ENCODE measurements at regions not wholly inside any gene's neighbourhood (a gene's known extent, or its start where the extent isn't known, plus 50 kb on each side); places are given as distances from the start of the nearest gene placed in this dataset.
"Not testable (repeated sequence)": the region's sequence is repeated elsewhere in the genome, so short reads cannot be mapped to it uniquely, and the experiment has no call there.

DNA sequence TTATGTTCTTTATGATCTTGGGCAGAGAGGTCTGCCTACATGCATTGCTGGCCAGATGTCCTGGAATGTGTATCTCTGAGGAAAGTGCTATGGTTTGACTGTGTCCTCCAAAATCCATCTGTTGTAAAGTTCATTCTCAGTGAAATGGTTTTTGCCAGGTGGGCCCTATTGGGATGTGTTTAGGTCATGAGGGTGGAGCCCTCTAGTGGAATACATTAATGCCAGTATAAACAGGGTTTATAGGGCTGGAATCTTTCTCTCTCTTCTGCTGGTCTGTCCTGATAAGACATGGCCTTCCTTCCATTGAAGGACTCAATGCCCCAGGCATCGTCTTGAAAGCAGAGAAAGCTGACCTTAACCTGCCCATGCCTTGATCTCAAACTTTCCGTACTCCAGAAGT lies 258.5 kb downstream of the RPIA start:
- DNase-seq, result peak; percentile 49
- Histone ChIP-seq H3K4me3 (ENCODE audit: insufficient read depth, low read depth, low read length) (no peak overlapping the region), H3K27me3 (ENCODE audit: control insufficient read depth, insufficient read depth, low read length) (no peaks in the 10 kb centered on the region), H3K36me3 (replicated peaks; ENCODE audit: control insufficient read depth, insufficient read depth, low read length) (no peaks in the 10 kb centered on the region)

GRCh38 chr2:88955607-88956006 lies 264.1 kb downstream of the RPIA start:
- no peaks in the 10 kb centered on the region for H3K27me3 ChIP-seq (ENCODE audit: control insufficient read depth, insufficient read depth, low read length)
- DNase-seq, result no peak
- H3K36me3 ChIP-seq (replicated peaks; ENCODE audit: control insufficient read depth, insufficient read depth, low read length), result no peaks in the 10 kb centered on the region
- no peak overlapping the region for H3K4me3 ChIP-seq (ENCODE audit: insufficient read depth, low read depth, low read length)

- H3K4me3 ChIP-seq (ENCODE audit: insufficient read depth, low read depth, low read length), result no peak overlapping the region
- H3K36me3 ChIP-seq (replicated peaks; ENCODE audit: control insufficient read depth, insufficient read depth, low read length), result no peaks in the 10 kb centered on the region
- no peaks in the 10 kb centered on the region for H3K27me3 ChIP-seq (ENCODE audit: control insufficient read depth, insufficient read depth, low read length)
- peak; percentile 34 for DNase-seq
Observed at GRCh38 chr2:88959480-88960204, 268.2 kb downstream of the RPIA start.

- H3K27me3 ChIP-seq (ENCODE audit: control insufficient read depth, insufficient read depth, low read length); H3K36me3 ChIP-seq (replicated peaks; ENCODE audit: control insufficient read depth, insufficient read depth, low read length): not testable (repeated sequence)
- DNase-seq, result peak; percentile 24
Observed at GRCh38 chr2:88961323-88961722, 269.9 kb downstream of the RPIA start.

DNA sequence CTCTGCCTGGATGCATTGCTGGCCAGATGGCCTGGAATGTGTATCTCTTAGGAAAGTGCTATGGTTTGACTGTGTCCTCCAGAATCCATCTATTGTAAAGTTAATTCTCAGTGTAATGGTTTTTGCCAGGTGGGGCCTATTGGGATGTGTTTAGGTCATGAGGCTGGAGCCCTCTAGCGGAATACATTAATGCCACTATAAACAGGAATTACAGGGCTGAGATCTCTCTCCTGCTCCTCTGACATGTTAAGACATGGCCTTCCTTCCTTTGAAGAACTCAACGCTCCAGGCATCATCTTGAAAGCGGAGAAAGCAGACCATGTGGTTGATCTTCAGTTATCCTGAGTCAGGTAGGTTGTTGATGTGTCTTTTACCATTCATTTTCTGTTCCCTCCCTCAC lies 276.4 kb downstream of the RPIA start:
- Histone ChIP-seq H3K36me3 (replicated peaks; ENCODE audit: control insufficient read depth, insufficient read depth, low read length) (no peaks in the 10 kb centered on the region), H3K4me3 (ENCODE audit: insufficient read depth, low read depth, low read length) (no peak overlapping the region), H3K27me3 (ENCODE audit: control insufficient read depth, insufficient read depth, low read length) (no peaks in the 10 kb centered on the region)
- DNase-seq, result peak; percentile 47

More at GRCh38 chr2:88961323-88961722, 269.9 kb downstream of the RPIA start:
- H3K4me3 ChIP-seq (ENCODE audit: insufficient read depth, low read depth, low read length), result not testable (repeated sequence)

DNA sequence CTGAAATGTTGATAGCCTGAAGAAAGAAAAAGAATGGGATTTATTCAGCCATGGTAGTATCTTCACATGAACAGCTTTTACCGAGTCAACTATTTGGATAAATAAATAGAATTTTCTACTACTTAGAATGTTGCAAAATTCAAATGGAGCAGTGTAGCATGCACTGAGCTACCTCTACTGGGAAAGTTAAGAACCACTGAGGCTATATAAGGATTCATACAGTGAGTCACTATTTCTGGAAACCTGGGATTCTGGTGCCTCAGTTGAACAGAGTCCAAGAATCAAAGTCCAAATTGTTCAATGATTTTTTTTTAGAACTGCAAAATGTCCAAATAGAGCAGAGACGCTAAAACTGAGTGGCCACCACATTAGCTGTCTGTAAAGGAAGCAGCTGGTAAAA lies 286.5 kb downstream of the RPIA start:
- not testable (repeated sequence) for DNase-seq; H3K4me3 ChIP-seq (ENCODE audit: insufficient read depth, low read depth, low read length); H3K27me3 ChIP-seq (ENCODE audit: control insufficient read depth, insufficient read depth, low read length); H3K36me3 ChIP-seq (replicated peaks; ENCODE audit: control insufficient read depth, insufficient read depth, low read length)

DNA sequence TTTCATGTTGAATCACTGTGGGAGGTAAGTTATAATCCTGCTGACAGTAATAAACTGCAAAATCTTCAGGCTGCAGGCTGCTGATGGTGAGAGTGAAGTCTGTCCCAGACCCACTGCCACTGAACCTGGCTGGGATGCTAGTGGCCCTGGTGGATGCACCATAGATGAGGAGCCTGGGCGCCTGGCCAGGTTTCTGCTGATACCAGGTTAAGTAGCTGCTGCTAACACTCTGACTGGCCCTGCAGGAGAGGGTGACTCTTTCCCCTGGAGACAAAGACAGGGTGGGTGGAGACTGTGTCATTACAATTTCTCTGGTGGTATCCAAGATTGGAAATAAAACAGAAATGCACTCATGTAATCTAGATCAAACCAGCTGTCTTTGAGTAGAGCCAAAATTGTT lies 287.0 kb downstream of the RPIA start:
- DNase-seq; H3K27me3 ChIP-seq (ENCODE audit: control insufficient read depth, insufficient read depth, low read length); H3K4me3 ChIP-seq (ENCODE audit: insufficient read depth, low read depth, low read length); H3K36me3 ChIP-seq (replicated peaks; ENCODE audit: control insufficient read depth, insufficient read depth, low read length): not testable (repeated sequence)

DNA sequence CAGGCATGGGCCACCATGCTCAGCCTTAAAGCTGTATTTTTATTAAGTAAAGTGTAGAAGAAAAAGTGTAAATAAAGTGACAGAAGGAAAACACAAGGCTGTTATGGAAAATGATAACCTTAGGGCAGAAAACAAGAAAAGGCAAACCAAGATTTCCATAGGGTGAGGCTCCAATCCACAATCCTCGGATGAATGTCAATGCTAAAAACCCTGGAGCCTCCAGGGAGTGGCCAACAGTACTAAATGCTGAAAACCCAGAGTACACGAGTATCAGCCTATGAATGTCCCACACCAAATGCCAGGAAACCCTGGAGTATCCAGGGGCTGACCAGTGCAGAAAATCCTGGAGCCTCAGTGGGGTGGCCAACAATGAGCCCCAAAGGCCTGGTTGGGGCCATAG lies 292.6 kb downstream of the RPIA start:
- not testable (repeated sequence) for H3K36me3 ChIP-seq (replicated peaks; ENCODE audit: control insufficient read depth, insufficient read depth, low read length); H3K4me3 ChIP-seq (ENCODE audit: insufficient read depth, low read depth, low read length); H3K27me3 ChIP-seq (ENCODE audit: control insufficient read depth, insufficient read depth, low read length); DNase-seq

GRCh38 chr2:88986721-88987330 lies 295.4 kb downstream of the RPIA start:
- not testable (repeated sequence) for H3K27me3 ChIP-seq (ENCODE audit: control insufficient read depth, insufficient read depth, low read length); H3K4me3 ChIP-seq (ENCODE audit: insufficient read depth, low read depth, low read length); DNase-seq; H3K36me3 ChIP-seq (replicated peaks; ENCODE audit: control insufficient read depth, insufficient read depth, low read length)

- not testable (repeated sequence) for DNase-seq; H3K36me3 ChIP-seq (replicated peaks; ENCODE audit: control insufficient read depth, insufficient read depth, low read length); H3K4me3 ChIP-seq (ENCODE audit: insufficient read depth, low read depth, low read length); H3K27me3 ChIP-seq (ENCODE audit: control insufficient read depth, insufficient read depth, low read length)
Observed at GRCh38 chr2:88988617-88989016, 297.1 kb downstream of the RPIA start.

DNA sequence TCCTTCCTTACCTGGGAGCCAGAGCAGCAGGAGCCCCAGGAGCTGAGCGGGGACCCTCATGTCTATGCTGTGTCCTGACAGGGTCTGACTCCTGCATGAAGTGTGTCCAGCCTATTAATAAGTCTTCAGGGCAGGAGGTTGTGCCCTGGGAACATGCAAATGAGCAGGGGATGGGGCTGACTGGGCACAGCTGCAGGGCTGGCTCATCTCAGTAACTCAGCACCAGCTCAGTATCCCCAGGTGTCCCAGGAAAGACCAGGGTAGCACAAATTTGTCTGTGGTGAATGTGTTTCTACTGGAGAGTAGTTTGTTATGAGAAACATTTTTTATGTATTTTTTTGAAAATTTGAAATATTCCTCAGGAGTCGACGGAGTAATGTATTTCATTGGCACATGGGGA lies 301.3 kb downstream of the RPIA start:
- H3K27me3 ChIP-seq (ENCODE audit: control insufficient read depth, insufficient read depth, low read length); H3K4me3 ChIP-seq (ENCODE audit: insufficient read depth, low read depth, low read length); H3K36me3 ChIP-seq (replicated peaks; ENCODE audit: control insufficient read depth, insufficient read depth, low read length); DNase-seq: not testable (repeated sequence)

- H3K36me3 ChIP-seq (replicated peaks; ENCODE audit: control insufficient read depth, insufficient read depth, low read length); H3K27me3 ChIP-seq (ENCODE audit: control insufficient read depth, insufficient read depth, low read length); H3K4me3 ChIP-seq (ENCODE audit: insufficient read depth, low read depth, low read length); DNase-seq: not testable (repeated sequence)
Observed at GRCh38 chr2:88994856-88995255, 303.4 kb downstream of the RPIA start.

DNA sequence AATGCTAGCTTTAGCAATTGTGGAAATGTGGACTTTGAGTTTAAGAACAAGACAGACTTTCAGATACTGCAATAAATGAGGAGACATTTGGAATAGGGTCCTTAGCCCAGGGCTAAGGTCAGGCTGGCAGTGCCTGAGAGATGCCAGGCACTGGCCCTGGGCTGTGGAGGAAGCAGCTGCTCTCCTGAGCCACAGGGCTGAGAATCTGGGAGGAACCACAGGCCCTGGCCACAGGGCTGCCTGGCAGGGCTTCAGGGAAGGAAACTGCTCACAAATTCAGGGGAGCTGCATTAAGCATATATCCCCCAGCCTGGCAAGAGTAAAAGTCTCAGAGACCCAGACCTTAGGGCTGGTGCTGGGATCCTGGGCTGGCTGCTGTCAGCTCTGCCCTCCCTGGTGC lies 305.1 kb downstream of the RPIA start:
- H3K36me3 ChIP-seq (replicated peaks; ENCODE audit: control insufficient read depth, insufficient read depth, low read length); DNase-seq; H3K4me3 ChIP-seq (ENCODE audit: insufficient read depth, low read depth, low read length); H3K27me3 ChIP-seq (ENCODE audit: control insufficient read depth, insufficient read depth, low read length): not testable (repeated sequence)

GRCh38 chr2:88999365-88999764 lies 307.9 kb downstream of the RPIA start:
- Histone ChIP-seq H3K4me3 (ENCODE audit: insufficient read depth, low read depth, low read length) (no peak overlapping the region), H3K36me3 (replicated peaks; ENCODE audit: control insufficient read depth, insufficient read depth, low read length) (no peaks in the 10 kb centered on the region), H3K27me3 (ENCODE audit: control insufficient read depth, insufficient read depth, low read length) (no peaks in the 10 kb centered on the region)
- DNase-seq, result no peak

- peak; percentile 20 for DNase-seq
- Histone ChIP-seq H3K4me3 (ENCODE audit: insufficient read depth, low read depth, low read length) (no peak overlapping the region), H3K36me3 (replicated peaks; ENCODE audit: control insufficient read depth, insufficient read depth, low read length) (no peaks in the 10 kb centered on the region), H3K27me3 (ENCODE audit: control insufficient read depth, insufficient read depth, low read length) (no peaks in the 10 kb centered on the region)
Observed at GRCh38 chr2:89000235-89000634, 308.8 kb downstream of the RPIA start.
